Pancreas (tissue), 10 donors: ENCODE measurements at regions not wholly inside any gene's neighbourhood (a gene's known extent, or its start where the extent isn't known, plus 50 kb on each side); places are given as distances from the start of the nearest gene placed in this dataset.

Experiments used
- ATAC-seq, 4 donors: fragments of 200-7000 bp; cut with Tn5 transposase; one replicate each; pipeline versions ENCODE4 v1.8.0 to v1.9.1; 2020; ENCODE audit warnings: mild to moderate bottlenecking in 4 of 4, moderate library complexity in 4 of 4
- DNase-seq, 6 donors: peaks; one replicate each; pipeline ENCODE4 v3.0.0-alpha.2; 2020
- FAIRE-seq: peaks from 2 replicates; lab custom pipeline; 2012; peaks lifted over from hg19 to GRCh38; lab: Jason Lieb, UNC
- H3K27ac ChIP-seq, 4 donors: fragments of 200-600 bp; sonication (generic); 1 replicate in 3 of 4; 2 replicates in 1 of 4; pipeline versions ENCODE4 v1.5.0 to v1.8.0; 2020
- H3K27me3 ChIP-seq, 4 donors: fragments of 200-600 bp; one replicate each; pipeline ENCODE4 v1.8.0; 2021
- H3K36me3 ChIP-seq, 3 donors: fragments of 200-600 bp; sonication (generic) in 1 of 3; one replicate each; pipeline versions ENCODE4 v1.5.0 to v1.8.0; 2020 to 2021
- H3K4me1 ChIP-seq, 3 donors: fragments of 200-600 bp; one replicate each; pipeline ENCODE4 v1.8.0; 2021
- H3K4me3 ChIP-seq, 4 donors: fragments of 200-600 bp; sonication (generic) in 2 of 4; one replicate each; pipeline versions ENCODE4 v1.5.0 to v1.8.0; 2020 to 2021
- H3K9me3 ChIP-seq, 4 donors: fragments of 200-600 bp; one replicate each; pipeline ENCODE4 v1.8.0; 2021
- CTCF ChIP-seq, 4 donors: fragments of 200-600 bp; sonication (generic) in 3 of 4; IDR thresholded peaks; one replicate each; pipeline versions ENCODE4 v1.5.0 to v1.8.0; 2021; ENCODE audit warnings: antibody characterized with exemption in 4 of 4
- WGBS, 2 donors: extraction: QIAGEN DNeasy Blood & Tissue Kit; methylation state at CpG; one replicate each; pipeline ENCODE4 v1.1.7; 2013; 5-methylcytosine and 5-hydroxymethylcytosine counted together
- intact Hi-C, 3 donors: fragments of 100-400 bp; cut with DNase I; formaldehyde crosslinking; loops; one replicate each; pipeline versions ENCODE4 v1.11.1 to v1.14.2; 2022
- donor health status: healthy with polysubstance abuse.
- donor health status: DM: no; HTN: no; CAD: no; lungs with moderate emphysema.
- donor health status: DM: no; HTN: no; CAD: no.
- donor health status: control.
- donor health status: control.
- donor health status: Bipolar disorder and iron deficiency.
- donor health status: DM: yes; HTN: yes; CAD: no.
- donor health status: DM: no; HTN: no; CAD: no.
- donor health status: DM: no; HTN: no; CAD: no.
- donor health status: DM: yes; HTN: yes; CAD: no.

- Histone ChIP-seq H3K27me3 (no peaks in the 10 kb centered on the region), H3K36me3 (no peaks in the 10 kb centered on the region), H3K4me1 (no peaks in the 10 kb centered on the region), H3K4me3 (no peak overlapping the region), H3K27ac (no peak overlapping the region), H3K9me3 (no peaks in the 10 kb centered on the region)
- intact Hi-C loops: no loop called here
- 73 to 81% methylated on average over 17 of the region's 17 CpGs for WGBS, 2 donors
- ATAC-seq (no peak), DNase-seq (no peak), FAIRE-seq (no peak)
- no peak for TF ChIP-seq CTCF (IDR thresholded peaks at IDR 0.05)
These were observed 125.2 kb downstream of the TUBA3C start for GRCh38 chr13:19056355-19056880.

GRCh38 chr13:19055611-19056010 lies 126.0 kb downstream of the TUBA3C start:
- TF ChIP-seq CTCF (IDR thresholded peaks at IDR 0.05): no peak
- H3K4me1 ChIP-seq: no peaks in the 10 kb centered on the region
- no peaks in the 10 kb centered on the region for H3K9me3 ChIP-seq
- no peaks in the 10 kb centered on the region for H3K36me3 ChIP-seq
- H3K27me3 ChIP-seq: no peaks in the 10 kb centered on the region
- DNase-seq (no peak), ATAC-seq (no peak), FAIRE-seq (no peak)
- intact Hi-C loops: no loop called here
- 59 to 66% methylated on average over 8 of the region's 8 CpGs for WGBS, 2 donors
- no peak overlapping the region for H3K4me3 ChIP-seq
- no peak overlapping the region for H3K27ac ChIP-seq

DNA sequence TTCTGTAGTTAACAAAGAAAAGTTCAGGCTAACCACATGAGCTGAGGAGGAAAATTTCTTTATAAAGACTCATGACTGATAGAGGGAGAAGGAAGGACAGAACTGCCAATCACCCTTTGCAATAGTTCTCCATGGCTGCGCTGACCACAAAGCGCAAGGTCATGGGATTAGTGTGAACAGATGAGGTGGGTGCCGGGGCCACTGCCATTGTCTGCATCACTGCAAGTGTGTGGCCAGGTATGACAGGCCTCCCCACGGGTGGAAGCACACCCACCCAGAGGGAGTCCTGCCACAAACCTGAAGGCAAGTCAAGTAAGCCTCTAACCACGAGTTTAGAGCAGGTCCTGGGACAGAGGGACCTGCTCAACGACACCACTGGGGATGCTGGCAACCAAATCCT lies 128.1 kb downstream of the TUBA3C start:
- intact Hi-C loops: no loop called here
- no peaks in the 10 kb centered on the region for H3K9me3 ChIP-seq
- no peak overlapping the region for H3K4me3 ChIP-seq
- FAIRE-seq (no peak), DNase-seq (no peak), ATAC-seq (no peak)
- H3K27me3 ChIP-seq: no peaks in the 10 kb centered on the region
- no peaks in the 10 kb centered on the region for H3K4me1 ChIP-seq
- H3K36me3 ChIP-seq: no peaks in the 10 kb centered on the region
- no peak for TF ChIP-seq CTCF (IDR thresholded peaks at IDR 0.05)
- 56 to 60% methylated on average over 6 of the region's 6 CpGs for WGBS, 2 donors
- H3K27ac ChIP-seq: no peak overlapping the region

DNA sequence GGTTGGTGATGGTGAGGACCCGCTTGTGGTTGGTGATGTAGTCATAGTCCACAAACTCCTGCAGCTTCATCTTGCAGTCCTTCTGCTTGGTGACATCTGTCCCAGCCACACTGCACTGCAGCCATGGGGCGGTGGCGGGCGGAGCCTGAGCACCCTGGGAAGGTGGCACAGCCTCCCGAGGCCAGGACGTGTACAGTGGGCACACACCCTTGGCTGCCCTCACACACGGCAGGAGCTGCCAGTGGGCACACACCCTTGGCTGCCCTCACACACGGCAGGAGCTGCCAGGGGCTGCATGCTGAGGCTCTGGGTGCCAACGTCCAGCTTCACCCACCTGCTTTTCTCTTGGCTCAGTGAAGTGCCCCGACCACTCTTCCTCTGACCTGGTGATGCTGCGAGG lies 128.7 kb downstream of the TUBA3C start:
- WGBS, 2 donors: 58 to 73% methylated on average over 11 of the region's 11 CpGs
- FAIRE-seq (no peak), DNase-seq (no peak), ATAC-seq (no peak)
- no peaks in the 10 kb centered on the region for H3K9me3 ChIP-seq
- H3K36me3 ChIP-seq: no peaks in the 10 kb centered on the region
- intact Hi-C loops: no loop called here
- H3K4me3 ChIP-seq: no peak overlapping the region
- H3K27me3 ChIP-seq: no peaks in the 10 kb centered on the region
- no peak overlapping the region for H3K27ac ChIP-seq
- H3K4me1 ChIP-seq: no peaks in the 10 kb centered on the region
- TF ChIP-seq CTCF (IDR thresholded peaks at IDR 0.05): no peak

GRCh38 chr13:19052180-19052579 lies 129.4 kb downstream of the TUBA3C start:
- no peaks in the 10 kb centered on the region for H3K4me1 ChIP-seq
- ATAC-seq: no peak
- DNase-seq: no peak
- H3K27ac ChIP-seq: no peak overlapping the region
- WGBS, 2 donors: 53 to 63% methylated on average over 6 of the region's 6 CpGs
- intact Hi-C loops: no loop called here
- FAIRE-seq: no peak
- H3K9me3 ChIP-seq: no peaks in the 10 kb centered on the region
- H3K36me3 ChIP-seq: no peaks in the 10 kb centered on the region
- no peak for TF ChIP-seq CTCF (IDR thresholded peaks at IDR 0.05)
- H3K27me3 ChIP-seq: no peaks in the 10 kb centered on the region
- H3K4me3 ChIP-seq: no peak overlapping the region
